ENCODE measurements at regions not wholly inside any gene's neighbourhood (a gene's known extent, or its start where the extent isn't known, plus 50 kb on each side); places are given as distances from the start of the nearest gene placed in this dataset.
"Not testable (repeated sequence)": the region's sequence is repeated elsewhere in the genome, so short reads cannot be mapped to it uniquely, and the experiment has no call there.

DNA sequence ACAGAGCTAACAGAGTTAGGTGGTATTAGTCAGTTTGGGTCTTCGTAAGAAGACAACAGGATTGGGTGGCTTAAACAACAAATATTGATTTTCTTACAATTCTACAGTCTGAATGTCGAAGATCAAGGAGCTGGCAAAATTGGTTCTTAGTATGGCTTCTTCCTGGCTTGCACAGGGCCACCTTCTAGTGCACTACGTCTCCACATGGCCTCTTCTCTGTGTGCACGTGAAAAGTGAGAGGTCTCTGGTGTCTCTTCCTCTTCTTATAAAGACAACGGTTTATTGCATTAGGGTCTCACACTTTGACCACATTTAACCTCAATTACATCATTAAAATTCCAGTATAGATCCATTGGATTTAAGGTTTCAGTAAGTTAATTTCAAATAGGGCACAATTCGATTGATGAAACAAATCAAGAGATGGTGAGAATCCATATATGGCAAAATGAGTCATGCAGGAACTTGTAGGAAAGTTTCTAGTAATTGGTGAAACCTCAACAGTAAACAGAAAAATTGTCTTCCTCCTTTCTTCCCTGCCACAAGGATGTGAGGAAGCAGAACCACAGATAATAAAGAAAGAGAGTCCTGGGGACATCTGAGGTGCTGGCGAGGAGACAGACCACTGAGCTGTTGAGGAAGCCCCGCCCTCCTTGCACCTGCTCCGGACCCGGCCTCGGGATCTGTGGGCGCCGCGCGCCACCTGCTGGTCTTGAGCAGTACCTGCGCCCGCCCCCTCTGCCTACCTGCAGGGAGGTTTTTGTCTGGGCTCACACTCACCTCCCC lies 846.7 kb downstream of the TMEM121 start:
- no peak for TF ChIP-seq ZFP30 (CRISPR knock-in tag; IDR thresholded peaks at IDR 0.05)
- peak; percentile 90; the same call in 1 of the 2 replicates for TF ChIP-seq SNAI2 (CRISPR knock-in tag; IDR thresholded peaks at IDR 0.05)
- peak; percentile 88 for ATAC-seq

DNA sequence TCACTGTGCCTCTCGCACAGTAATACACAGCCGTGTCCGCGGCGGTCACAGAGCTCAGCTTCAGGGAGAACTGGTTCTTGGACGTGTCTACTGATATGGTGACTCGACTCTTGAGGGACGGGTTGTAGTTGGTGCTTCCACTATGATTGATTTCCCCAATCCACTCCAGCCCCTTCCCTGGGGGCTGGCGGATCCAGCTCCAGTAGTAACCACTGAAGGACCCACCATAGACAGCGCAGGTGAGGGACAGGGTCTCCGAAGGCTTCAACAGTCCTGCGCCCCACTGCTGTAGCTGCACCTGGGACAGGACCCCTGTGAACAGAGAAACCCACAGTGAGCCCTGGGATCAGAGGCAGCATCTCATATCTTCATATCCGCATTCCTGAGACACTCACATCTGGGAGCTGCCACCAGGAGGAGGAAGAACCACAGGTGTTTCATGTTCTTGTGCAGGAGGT lies 847.3 kb downstream of the TMEM121 start:
- ATAC-seq: not testable (repeated sequence)

DNA sequence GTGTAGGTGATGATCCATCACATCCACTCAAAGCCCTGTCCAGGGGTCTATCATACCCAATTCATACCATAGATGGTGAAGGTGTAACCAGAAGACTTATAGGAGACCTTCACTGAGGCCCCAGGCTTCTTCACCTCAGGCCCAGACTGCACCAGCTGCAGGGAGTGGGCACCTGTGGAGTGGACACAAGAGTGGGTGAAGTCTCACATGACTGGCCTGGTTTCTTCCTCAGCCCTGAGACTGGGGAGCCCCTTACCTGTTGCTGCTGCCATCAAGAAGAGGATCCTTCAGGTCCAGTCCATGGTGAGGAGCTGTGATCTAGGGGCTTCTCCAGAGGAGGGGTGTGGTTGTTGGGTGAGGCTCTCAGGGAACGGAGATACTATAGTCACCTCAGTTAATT lies 851.0 kb downstream of the TMEM121 start:
- TF ChIP-seq ARNTL (CRISPR knock-in tag; IDR thresholded peaks at IDR 0.05; ENCODE audit: borderline replicate concordance, low read depth) (no peak), ZNF565 (CRISPR knock-in tag; conservative IDR thresholded peaks at IDR 0.05; ENCODE audit: low read depth) (no peak), PPARA (CRISPR knock-in tag; IDR thresholded peaks at IDR 0.05; ENCODE audit: borderline replicate concordance) (no peak), BACH2 (CRISPR knock-in tag; IDR thresholded peaks at IDR 0.05; ENCODE audit: borderline replicate concordance) (no peak), ZFP30 (CRISPR knock-in tag; IDR thresholded peaks at IDR 0.05) (no peak), CSDC2 (CRISPR knock-in tag; IDR thresholded peaks at IDR 0.05) (no peak), ZNF8 (CRISPR knock-in tag; IDR thresholded peaks at IDR 0.05) (no peak), GLIS3 (CRISPR knock-in tag; IDR thresholded peaks at IDR 0.05) (no peak), RARB (CRISPR knock-in tag; IDR thresholded peaks at IDR 0.05) (no peak), SNAI2 (CRISPR knock-in tag; IDR thresholded peaks at IDR 0.05) (no peak), ISL1 (CRISPR knock-in tag; IDR thresholded peaks at IDR 0.05) (no peak), OSR1 (CRISPR knock-in tag; IDR thresholded peaks at IDR 0.05) (no peak), ZFP3 (CRISPR knock-in tag; IDR thresholded peaks at IDR 0.05) (no peak), ESRRG (CRISPR knock-in tag; IDR thresholded peaks at IDR 0.05) (no peak)
- TF ChIP-seq, protein P1, sequence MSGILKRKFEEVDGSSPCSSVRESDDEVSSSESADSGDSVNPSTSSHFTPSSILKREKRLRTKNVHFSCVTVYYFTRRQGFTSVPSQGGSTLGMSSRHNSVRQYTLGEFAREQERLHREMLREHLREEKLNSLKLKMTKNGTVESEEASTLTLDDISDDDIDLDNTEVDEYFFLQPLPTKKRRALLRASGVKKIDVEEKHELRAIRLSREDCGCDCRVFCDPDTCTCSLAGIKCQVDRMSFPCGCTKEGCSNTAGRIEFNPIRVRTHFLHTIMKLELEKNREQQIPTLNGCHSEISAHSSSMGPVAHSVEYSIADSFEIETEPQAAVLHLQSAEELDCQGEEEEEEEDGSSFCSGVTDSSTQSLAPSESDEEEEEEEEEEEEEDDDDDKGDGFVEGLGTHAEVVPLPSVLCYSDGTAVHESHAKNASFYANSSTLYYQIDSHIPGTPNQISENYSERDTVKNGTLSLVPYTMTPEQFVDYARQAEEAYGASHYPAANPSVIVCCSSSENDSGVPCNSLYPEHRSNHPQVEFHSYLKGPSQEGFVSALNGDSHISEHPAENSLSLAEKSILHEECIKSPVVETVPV (CRISPR knock-in tag; IDR thresholded peaks at IDR 0.05): no peak
- ATAC-seq: no peak

DNA sequence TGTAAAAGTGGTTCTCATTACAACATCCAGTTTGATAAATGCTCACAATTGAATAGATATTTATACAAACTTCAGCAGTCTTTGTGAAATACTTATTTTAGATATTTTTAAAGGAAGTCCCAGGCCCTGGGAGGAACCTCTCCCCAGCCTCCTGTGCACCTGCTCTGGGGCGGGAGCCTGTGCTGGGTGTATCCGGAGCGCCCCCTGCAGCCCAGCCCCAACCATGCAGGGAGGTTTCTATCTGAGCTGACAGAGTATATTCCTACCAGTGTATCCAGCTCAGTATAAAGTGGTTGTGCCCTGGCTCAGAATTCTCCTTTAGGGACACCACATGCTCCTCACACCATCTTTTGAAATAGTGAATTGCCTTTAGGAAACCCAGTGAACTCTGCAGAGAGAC lies 851.8 kb downstream of the TMEM121 start:
- TF ChIP-seq ISL1 (CRISPR knock-in tag; IDR thresholded peaks at IDR 0.05) (no peak), ZNF8 (CRISPR knock-in tag; IDR thresholded peaks at IDR 0.05) (no peak)
- peak; percentile 53; the same call in 1 of the 3 replicates for ATAC-seq

DNA sequence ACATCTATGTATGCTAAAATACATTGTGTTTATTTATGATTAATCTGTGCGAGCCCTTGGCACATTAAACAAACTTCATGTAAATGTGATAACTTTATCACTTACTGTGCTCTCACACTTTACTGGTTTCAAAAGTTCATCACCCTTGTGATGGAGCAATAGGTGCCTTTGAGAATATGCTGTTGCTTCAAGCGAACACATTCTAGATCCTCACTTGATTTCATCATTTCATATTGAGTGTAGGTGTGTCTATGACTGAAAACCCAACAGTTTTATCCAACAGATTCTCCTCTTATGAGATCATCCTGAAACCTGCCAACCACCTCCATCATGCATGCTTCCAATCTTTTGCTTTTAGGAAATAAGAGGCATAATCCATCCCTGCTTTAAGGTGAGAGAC lies 854.4 kb downstream of the TMEM121 start:
- TF ChIP-seq, protein P1 (CRISPR knock-in tag; IDR thresholded peaks at IDR 0.05): no peak
- no peak for TF ChIP-seq ZNF565 (CRISPR knock-in tag; conservative IDR thresholded peaks at IDR 0.05; ENCODE audit: low read depth)
- TF ChIP-seq, protein P2, sequence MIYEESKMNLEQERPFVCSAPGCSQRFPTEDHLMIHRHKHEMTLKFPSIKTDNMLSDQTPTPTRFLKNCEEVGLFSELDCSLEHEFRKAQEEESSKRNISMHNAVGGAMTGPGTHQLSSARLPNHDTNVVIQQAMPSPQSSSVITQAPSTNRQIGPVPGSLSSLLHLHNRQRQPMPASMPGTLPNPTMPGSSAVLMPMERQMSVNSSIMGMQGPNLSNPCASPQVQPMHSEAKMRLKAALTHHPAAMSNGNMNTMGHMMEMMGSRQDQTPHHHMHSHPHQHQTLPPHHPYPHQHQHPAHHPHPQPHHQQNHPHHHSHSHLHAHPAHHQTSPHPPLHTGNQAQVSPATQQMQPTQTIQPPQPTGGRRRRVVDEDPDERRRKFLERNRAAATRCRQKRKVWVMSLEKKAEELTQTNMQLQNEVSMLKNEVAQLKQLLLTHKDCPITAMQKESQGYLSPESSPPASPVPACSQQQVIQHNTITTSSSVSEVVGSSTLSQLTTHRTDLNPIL (CRISPR knock-in tag; IDR thresholded peaks at IDR 0.05; ENCODE audit: low read depth): no peak
- no peak for ATAC-seq

DNA sequence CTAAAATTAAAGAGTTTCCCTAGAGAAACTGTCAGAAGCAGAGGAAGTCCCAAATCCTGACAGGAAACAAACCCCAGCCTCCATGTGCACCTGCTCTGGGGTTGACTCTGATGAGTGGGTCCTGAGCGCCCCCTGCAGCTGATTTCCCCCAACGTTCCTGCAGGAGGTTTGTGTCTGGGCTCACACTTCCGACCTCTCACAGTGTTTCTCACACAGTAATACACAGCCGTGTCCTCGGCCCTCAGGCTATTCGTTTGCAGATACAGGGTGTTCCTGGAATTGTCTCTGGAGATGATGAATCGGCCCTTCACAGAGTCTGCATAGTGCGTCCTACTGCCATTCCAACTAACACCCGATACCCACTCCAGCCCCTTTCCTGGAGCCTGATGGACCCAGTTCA lies 862.8 kb downstream of the TMEM121 start:
- not testable (repeated sequence) for ATAC-seq

DNA sequence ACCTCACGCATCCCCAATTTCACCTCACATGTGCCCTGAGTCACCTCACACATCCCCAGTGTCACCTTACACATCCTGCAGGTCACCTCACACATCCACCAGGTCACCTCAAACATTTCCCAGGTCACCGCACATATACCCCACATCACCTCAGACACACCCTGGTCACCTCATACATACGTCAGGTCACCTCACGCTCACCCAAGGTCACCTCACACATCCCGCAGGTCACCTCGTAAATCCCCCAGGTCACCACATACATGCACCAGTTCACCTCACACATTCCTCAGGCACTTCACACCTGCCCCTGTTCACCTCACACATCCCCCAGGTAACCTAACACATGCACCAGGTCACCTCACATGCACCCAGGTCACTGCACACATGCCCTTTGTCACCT lies 864.0 kb downstream of the TMEM121 start:
- TF ChIP-seq ZFP3 (CRISPR knock-in tag; IDR thresholded peaks at IDR 0.05): no peak
- TF ChIP-seq, protein P2 (CRISPR knock-in tag; IDR thresholded peaks at IDR 0.05; ENCODE audit: low read depth): no peak
- TF ChIP-seq, protein P1 (CRISPR knock-in tag; IDR thresholded peaks at IDR 0.05): no peak
- no peak for TF ChIP-seq ZFP30 (CRISPR knock-in tag; IDR thresholded peaks at IDR 0.05)
- TF ChIP-seq BACH2 (CRISPR knock-in tag; IDR thresholded peaks at IDR 0.05; ENCODE audit: borderline replicate concordance): no peak
- TF ChIP-seq ARNTL (CRISPR knock-in tag; IDR thresholded peaks at IDR 0.05; ENCODE audit: borderline replicate concordance, low read depth): no peak
- TF ChIP-seq ZNF565 (CRISPR knock-in tag; conservative IDR thresholded peaks at IDR 0.05; ENCODE audit: low read depth): no peak
- TF ChIP-seq, protein P3, sequence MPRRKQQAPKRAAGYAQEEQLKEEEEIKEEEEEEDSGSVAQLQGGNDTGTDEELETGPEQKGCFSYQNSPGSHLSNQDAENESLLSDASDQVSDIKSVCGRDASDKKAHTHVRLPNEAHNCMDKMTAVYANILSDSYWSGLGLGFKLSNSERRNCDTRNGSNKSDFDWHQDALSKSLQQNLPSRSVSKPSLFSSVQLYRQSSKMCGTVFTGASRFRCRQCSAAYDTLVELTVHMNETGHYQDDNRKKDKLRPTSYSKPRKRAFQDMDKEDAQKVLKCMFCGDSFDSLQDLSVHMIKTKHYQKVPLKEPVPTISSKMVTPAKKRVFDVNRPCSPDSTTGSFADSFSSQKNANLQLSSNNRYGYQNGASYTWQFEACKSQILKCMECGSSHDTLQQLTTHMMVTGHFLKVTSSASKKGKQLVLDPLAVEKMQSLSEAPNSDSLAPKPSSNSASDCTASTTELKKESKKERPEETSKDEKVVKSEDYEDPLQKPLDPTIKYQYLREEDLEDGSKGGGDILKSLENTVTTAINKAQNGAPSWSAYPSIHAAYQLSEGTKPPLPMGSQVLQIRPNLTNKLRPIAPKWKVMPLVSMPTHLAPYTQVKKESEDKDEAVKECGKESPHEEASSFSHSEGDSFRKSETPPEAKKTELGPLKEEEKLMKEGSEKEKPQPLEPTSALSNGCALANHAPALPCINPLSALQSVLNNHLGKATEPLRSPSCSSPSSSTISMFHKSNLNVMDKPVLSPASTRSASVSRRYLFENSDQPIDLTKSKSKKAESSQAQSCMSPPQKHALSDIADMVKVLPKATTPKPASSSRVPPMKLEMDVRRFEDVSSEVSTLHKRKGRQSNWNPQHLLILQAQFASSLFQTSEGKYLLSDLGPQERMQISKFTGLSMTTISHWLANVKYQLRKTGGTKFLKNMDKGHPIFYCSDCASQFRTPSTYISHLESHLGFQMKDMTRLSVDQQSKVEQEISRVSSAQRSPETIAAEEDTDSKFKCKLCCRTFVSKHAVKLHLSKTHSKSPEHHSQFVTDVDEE (CRISPR knock-in tag; IDR thresholded peaks at IDR 0.05): no peak
- no peak for ATAC-seq
